ENCODE measurements at regions not wholly inside any gene's neighbourhood (a gene's known extent, or its start where the extent isn't known, plus 50 kb on each side); places are given as distances from the start of the nearest gene placed in this dataset.

DNA sequence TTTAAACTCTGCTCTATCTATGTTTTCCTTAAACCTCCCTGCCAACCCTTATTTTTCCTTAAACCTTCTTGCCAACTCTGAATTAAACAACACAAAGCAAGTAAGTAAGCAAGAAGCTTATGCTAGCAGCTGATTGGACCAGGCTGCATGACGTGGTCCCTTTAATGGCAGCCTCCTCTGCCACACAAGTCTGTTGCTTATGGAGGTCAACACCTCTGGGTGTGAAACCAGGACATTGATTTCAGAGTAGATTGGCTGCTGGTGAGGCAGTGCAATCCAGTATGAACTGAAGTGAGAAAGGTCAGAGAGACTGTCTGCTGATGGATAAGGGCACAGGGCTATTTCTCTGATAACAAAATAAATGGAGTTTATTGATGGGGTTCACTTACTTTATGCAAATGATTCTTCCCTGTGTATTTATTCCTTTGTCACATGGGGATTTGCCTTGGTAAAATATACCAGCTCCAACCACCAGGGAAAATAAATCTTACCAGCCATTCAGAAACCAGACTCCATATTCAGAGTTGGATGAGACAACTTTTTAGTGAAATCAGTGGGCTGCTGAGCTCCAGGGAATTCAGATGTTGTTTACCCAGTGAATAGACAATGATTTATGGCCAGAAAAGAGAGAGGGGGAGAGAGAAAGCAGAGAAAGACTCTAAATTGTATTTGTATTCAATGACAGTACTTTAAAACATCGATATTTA, 112.2 kb upstream of the NCKAP5 start:
- H3K27ac Mint-ChIP-seq = no peak overlapping the region
- H3K36me3 Mint-ChIP-seq = no peaks in the 10 kb centered on the region
- no peak for ATAC-seq

DNA sequence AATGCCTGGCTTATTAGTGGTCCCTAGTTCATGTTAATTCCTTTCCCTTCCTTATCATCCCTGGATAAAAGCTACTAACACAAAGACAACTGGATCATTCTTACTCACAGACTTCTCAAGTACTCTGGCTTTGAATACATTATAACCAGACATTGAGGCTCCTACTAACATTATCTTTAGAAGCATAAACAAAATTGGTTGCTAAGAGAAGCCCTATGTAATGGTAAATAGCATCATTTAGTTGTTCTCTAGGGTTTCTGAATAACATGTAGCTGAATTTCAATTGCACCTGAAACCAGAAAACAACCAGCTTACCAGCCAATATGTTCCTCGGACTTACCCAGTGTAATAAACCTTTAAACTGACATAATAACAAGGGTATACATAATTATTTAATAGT, 114.1 kb upstream of the NCKAP5 start:
- no peak for ATAC-seq
- Mint-ChIP-seq H3K9me3 (no peaks in the 10 kb centered on the region), H3K36me3 (no peaks in the 10 kb centered on the region), H3K4me1 (no peaks in the 10 kb centered on the region), H3K27ac (no peak overlapping the region), H3K27me3 (no peaks in the 10 kb centered on the region), H3K4me3 (no peak overlapping the region)

More for the DNA sequence above, 112.2 kb upstream of the NCKAP5 start:
- H3K4me3 Mint-ChIP-seq = no peak overlapping the region
- no peaks in the 10 kb centered on the region for H3K27me3 Mint-ChIP-seq
- H3K9me3 Mint-ChIP-seq = no peaks in the 10 kb centered on the region
- H3K4me1 Mint-ChIP-seq = no peaks in the 10 kb centered on the region

DNA sequence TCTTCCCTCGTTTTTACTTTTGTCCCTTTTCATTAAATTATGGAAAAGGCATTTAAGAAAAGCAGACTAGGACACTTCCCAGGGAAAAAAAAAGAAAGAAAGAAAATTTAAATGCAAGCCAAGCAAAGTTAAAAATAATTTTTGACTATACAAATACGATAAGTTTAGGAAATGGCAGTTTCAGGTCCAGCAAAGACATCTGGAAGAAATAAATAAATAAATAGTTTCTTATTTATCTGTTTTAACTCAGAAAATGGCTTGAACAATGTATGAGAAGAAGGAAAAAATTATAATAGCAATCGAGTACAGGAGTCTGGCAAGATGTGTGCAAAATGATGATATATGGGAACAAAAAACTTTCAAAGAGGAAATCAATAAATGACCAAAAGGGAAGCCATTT, 114.6 kb upstream of the NCKAP5 start:
- no peak overlapping the region for H3K4me3 Mint-ChIP-seq
- H3K9me3 Mint-ChIP-seq = no peaks in the 10 kb centered on the region
- no peaks in the 10 kb centered on the region for H3K4me1 Mint-ChIP-seq
- no peak for ATAC-seq
- H3K27me3 Mint-ChIP-seq = no peaks in the 10 kb centered on the region
- no peaks in the 10 kb centered on the region for H3K36me3 Mint-ChIP-seq
- no peak overlapping the region for H3K27ac Mint-ChIP-seq

DNA sequence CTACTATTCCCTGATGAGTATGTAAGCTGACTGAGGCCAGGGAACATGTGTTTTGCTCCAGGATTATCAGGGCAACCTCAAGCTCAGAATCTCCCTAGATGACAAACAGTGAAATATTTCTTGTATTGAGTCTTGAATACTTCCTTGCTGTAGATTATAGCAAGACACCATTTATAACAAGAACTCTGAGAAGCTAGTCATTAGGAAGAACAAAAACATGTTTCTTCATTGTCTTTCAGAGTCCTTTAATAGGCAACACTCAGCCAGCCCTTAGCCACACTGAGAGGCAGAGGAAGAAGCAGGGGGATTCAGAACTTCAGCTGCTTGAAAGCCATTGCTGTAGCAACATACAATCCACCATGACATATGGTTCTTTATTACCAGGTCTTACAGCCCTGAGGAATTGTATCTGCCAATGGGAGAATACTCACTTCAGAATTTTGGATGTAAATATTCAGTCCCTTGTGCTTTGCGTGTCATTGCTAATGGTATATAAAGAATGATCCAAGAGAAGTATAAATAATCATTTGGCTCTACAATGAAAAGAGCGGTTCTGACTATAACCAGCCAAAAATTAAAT, 117.5 kb upstream of the NCKAP5 start:
- Mint-ChIP-seq H3K9me3 (no peaks in the 10 kb centered on the region), H3K36me3 (no peaks in the 10 kb centered on the region), H3K4me1 (no peaks in the 10 kb centered on the region), H3K27ac (no peak overlapping the region), H3K4me3 (no peak overlapping the region), H3K27me3 (no peaks in the 10 kb centered on the region)
- ATAC-seq = no peak

DNA sequence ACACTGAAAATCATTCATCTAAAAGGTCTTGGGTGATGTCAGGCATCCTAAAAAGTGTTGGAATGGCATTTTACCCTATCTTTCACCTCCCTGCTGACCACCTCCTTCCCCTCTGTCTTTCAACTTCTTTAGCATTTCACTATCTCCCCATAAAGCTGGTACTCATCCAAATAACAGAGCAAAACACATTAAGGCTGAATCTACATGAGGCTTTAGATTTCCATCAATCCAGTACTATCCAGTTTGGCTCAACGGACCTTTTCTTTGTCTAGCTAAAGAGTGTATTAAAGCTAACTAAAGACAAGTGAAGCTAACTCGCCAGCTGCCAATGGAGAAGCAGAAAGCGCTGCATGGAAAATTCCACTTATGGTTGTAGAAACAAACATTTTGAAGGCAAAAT, 122.5 kb upstream of the NCKAP5 start:
- Mint-ChIP-seq H3K36me3 (no peaks in the 10 kb centered on the region), H3K27me3 (no peaks in the 10 kb centered on the region), H3K4me3 (no peak overlapping the region), H3K27ac (no peak overlapping the region), H3K9me3 (peaks cover 4% of the 10 kb centered on the region), H3K4me1 (no peaks in the 10 kb centered on the region)
- no peak for ATAC-seq

DNA sequence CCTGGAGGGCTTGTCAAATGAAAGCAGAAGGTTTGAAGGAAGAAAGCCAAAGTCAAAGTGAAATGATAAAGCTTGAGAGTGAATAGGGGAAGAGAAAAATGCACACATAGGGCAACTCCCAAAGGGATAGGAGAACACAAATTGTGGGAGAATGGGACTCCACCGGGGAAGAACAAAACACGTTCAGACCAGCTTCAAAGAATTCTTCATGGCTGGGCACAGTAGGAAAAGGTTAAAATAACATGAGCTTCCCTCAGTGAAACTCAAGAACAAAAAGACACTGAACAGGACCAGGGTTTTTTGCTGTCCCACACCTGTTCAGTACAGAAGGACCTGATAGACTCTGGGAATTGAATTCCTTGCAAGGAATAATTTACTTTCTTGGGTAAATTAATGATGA, 123.1 kb upstream of the NCKAP5 start:
- H3K4me3 Mint-ChIP-seq = no peak overlapping the region
- no peaks in the 10 kb centered on the region for H3K36me3 Mint-ChIP-seq
- H3K27ac Mint-ChIP-seq = no peak overlapping the region
- H3K9me3 Mint-ChIP-seq = peaks cover 4% of the 10 kb centered on the region
- ATAC-seq = no peak
- no peaks in the 10 kb centered on the region for H3K4me1 Mint-ChIP-seq
- H3K27me3 Mint-ChIP-seq = no peaks in the 10 kb centered on the region

DNA sequence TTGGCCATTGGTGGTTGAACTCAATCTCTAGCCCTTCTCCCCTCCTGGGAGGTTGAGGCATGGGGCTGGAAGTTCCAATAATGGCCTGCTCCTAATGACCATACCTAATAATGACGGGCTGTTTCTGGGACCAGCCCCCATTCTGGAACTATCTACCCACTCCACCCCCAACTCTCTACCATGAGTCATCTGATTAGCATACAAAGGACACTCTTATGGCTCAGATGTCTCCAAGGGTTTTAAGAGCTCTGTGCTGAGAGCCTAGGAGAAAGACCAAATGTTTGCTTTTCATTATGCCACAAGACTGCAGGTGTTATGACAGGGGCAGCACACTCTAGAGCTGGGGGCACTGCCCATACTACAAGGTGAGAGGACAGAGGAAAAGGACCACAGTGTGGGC, 137.0 kb upstream of the NCKAP5 start:
- Mint-ChIP-seq H3K4me3 (no peak overlapping the region), H3K4me1 (no peaks in the 10 kb centered on the region), H3K36me3 (no peaks in the 10 kb centered on the region), H3K27me3 (no peaks in the 10 kb centered on the region), H3K9me3 (peaks cover 6% of the 10 kb centered on the region), H3K27ac (no peak overlapping the region)
- no peak for ATAC-seq

DNA sequence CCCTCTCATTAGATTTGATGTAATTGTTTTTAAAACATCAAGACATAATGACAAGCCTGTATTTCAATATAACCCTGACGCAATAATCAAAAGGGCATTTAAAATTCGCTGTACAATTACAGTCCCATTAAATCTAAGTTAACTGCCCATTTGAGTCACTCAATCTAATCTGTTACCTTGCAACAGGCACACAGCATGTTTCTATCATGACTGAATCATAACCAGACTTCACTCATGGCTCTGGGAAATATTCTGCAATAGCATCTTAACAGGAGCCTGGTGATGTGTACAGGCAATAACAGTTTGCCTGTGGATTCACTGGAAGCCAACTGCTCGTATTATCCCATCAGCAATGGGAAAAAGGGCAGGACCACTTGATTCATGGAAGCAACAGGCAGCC, 142.3 kb upstream of the NCKAP5 start:
- H3K27me3 Mint-ChIP-seq = no peaks in the 10 kb centered on the region
- H3K27ac Mint-ChIP-seq = no peak overlapping the region
- H3K9me3 Mint-ChIP-seq = peaks cover 6% of the 10 kb centered on the region
- H3K4me1 Mint-ChIP-seq = no peaks in the 10 kb centered on the region
- H3K4me3 Mint-ChIP-seq = no peak overlapping the region
- no peak for ATAC-seq
- H3K36me3 Mint-ChIP-seq = no peaks in the 10 kb centered on the region

DNA sequence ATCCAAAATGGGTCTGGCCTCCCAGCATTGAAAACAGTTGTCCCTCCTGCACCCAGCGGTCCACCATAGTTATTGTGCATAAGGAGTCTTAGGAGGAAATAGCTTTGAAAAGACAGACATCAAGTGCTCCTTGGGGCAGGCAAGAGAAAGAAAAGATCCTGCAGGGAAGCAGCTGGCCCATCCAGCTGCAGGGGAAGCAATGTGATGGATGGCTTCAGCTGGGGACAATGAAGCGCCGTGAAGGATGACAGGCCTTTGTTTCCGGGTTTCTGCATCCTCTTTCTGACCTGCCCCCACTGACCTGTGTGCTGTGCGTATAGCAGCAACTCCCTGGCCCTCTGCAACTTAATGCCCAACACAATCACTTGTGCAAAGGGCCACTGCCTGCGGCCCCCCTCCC, 142.9 kb upstream of the NCKAP5 start:
- H3K9me3 Mint-ChIP-seq = peaks cover 6% of the 10 kb centered on the region
- H3K27ac Mint-ChIP-seq = no peak overlapping the region
- H3K4me1 Mint-ChIP-seq = no peaks in the 10 kb centered on the region
- no peaks in the 10 kb centered on the region for H3K27me3 Mint-ChIP-seq
- ATAC-seq = no peak
- no peaks in the 10 kb centered on the region for H3K36me3 Mint-ChIP-seq
- H3K4me3 Mint-ChIP-seq = no peak overlapping the region

DNA sequence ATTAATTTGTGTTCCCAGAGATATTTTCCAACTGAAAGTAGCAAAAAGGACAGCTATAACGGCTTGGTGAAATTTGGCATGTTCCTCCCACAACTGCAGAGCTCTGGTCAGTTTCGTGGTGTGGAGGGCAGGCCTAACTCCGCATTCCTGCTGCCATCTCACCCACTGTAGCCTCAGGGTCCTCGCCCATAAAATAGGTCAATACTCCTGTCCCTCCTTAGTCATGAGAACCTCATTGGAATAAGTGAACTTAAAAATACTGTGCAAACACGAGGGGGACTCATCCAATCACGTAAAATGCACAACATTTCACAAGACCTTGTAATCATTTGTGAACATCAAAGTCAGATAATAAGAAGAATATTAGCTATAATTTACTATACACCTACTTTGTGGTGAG, 143.5 kb upstream of the NCKAP5 start:
- ATAC-seq = no peak
- Mint-ChIP-seq H3K27me3 (no peaks in the 10 kb centered on the region), H3K4me1 (no peaks in the 10 kb centered on the region), H3K27ac (no peak overlapping the region), H3K4me3 (no peak overlapping the region), H3K9me3 (peaks cover 6% of the 10 kb centered on the region), H3K36me3 (no peaks in the 10 kb centered on the region)

DNA sequence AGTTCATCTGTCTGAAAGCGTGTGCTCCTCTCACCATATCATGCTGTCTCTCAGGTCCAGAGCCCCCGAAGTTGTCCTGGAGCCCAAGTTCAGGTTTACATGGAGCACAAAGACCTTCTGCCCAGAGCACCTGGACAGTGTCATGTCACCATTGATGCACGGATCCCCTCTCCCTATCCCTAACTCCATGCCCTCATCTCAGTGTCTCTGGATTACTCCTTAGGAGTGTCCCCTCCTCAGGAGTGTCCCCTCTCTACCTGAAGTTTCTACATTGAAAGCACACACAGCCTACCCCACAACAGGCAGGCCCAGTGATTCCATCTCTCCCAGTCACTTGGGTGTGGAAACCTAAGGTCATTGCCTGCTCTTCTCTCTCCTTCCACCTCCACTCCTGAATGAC, 144.1 kb upstream of the NCKAP5 start:
- Mint-ChIP-seq H3K9me3 (peaks cover 6% of the 10 kb centered on the region), H3K4me3 (no peak overlapping the region), H3K27me3 (no peaks in the 10 kb centered on the region), H3K27ac (no peak overlapping the region), H3K36me3 (no peaks in the 10 kb centered on the region), H3K4me1 (no peaks in the 10 kb centered on the region)
- ATAC-seq = no peak

DNA sequence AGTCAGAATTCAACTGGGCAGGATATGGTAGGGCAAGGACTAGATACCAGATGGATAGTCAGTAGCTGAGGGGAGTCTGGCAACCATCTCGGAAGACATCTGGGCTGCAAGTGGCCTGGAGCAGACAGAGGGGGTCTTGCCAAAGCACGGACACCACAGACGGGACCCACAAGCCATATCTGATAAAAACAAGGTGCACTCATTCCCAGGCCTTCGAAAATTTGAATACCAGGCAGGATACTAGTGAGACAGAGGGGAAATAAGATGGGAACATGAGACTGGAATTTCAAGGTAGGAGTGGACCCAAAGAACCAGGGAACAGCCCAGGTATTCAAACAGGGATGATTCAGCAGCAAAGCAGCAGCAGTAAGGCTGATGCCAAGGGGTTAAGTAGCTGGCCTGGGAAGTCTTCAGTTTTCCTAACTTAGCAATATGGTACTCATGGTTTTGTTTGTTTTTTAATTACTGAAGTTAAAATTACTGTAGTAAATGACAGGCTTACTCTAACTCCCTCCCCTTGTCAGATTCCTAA, 144.9 kb upstream of the NCKAP5 start:
- no peak for ATAC-seq
- no peak overlapping the region for H3K27ac Mint-ChIP-seq
- H3K36me3 Mint-ChIP-seq = no peaks in the 10 kb centered on the region
- peaks cover 6% of the 10 kb centered on the region for H3K9me3 Mint-ChIP-seq
- H3K4me1 Mint-ChIP-seq = no peaks in the 10 kb centered on the region
- no peaks in the 10 kb centered on the region for H3K27me3 Mint-ChIP-seq
- no peak overlapping the region for H3K4me3 Mint-ChIP-seq

DNA sequence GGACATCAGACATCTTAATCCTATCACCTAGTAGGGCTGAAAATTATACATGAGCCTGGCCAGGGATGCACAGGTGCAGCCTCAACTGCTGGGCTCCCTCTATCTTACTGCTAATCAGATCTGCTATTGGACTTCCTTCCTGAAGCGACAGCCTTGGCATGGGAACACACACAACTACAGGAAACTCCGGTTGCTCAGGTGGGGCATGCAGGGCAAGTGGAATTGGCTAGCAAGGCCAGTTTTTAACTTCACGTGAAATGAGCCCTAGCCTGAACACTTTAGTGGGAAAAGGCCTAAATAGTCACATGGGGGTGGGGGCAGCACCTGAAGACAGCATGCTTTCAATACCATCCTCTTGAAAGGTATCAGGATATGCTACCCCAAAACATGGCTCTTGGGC, 147.9 kb upstream of the NCKAP5 start:
- no peaks in the 10 kb centered on the region for H3K27me3 Mint-ChIP-seq
- no peak overlapping the region for H3K27ac Mint-ChIP-seq
- no peaks in the 10 kb centered on the region for H3K36me3 Mint-ChIP-seq
- no peaks in the 10 kb centered on the region for H3K4me1 Mint-ChIP-seq
- H3K9me3 Mint-ChIP-seq = no peaks in the 10 kb centered on the region
- no peak overlapping the region for H3K4me3 Mint-ChIP-seq
- ATAC-seq = no peak

DNA sequence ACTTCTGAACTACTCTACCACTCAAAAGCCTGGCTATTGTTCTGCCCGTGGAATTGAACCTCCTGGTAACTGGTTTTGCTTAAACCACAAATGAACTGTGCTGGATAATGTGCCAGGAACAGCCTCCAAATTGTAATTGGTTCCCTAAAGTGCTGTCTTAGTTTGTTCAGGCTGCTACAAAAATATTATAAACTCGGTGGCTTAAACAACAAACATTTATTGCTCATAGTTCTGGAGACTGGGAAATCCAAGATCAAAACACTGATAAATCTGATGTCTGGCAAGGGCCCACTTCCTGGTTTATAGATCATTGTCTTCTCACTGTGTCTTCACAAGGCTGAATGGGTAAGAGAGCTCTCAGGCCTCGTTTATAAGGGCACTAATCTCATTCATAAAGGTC, 149.2 kb upstream of the NCKAP5 start:
- H3K27ac Mint-ChIP-seq = no peak overlapping the region
- H3K4me1 Mint-ChIP-seq = no peaks in the 10 kb centered on the region
- ATAC-seq = no peak
- H3K36me3 Mint-ChIP-seq = no peaks in the 10 kb centered on the region
- no peaks in the 10 kb centered on the region for H3K9me3 Mint-ChIP-seq
- H3K4me3 Mint-ChIP-seq = no peak overlapping the region
- H3K27me3 Mint-ChIP-seq = no peaks in the 10 kb centered on the region

DNA sequence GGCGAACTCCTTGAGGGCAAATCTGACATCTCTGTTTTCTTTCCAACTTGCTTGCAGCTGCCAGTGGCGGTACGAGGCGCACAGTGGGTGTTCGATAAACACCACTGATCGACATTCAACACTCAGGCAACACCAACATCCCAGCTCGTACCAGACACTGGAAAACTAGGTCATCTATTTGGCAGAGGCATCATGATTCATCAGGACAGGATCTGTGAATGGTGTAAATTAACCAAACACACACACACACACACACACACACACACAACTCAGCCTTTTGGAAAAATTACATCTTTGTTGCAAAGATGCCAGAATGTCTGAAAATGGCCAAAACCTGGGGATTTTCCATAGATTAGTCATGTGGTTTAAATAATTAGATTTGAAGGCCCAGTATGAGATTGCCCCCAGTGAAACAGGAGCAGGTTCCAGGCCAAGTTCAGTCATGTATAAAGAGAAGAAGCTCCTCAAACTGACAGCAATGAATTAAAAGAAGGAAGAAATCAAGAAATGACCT, 150.5 kb upstream of the NCKAP5 start:
- Mint-ChIP-seq H3K4me3 (no peak overlapping the region), H3K4me1 (no peaks in the 10 kb centered on the region), H3K9me3 (no peaks in the 10 kb centered on the region), H3K36me3 (no peaks in the 10 kb centered on the region), H3K27me3 (no peaks in the 10 kb centered on the region), H3K27ac (no peak overlapping the region)
- ATAC-seq = no peak

DNA sequence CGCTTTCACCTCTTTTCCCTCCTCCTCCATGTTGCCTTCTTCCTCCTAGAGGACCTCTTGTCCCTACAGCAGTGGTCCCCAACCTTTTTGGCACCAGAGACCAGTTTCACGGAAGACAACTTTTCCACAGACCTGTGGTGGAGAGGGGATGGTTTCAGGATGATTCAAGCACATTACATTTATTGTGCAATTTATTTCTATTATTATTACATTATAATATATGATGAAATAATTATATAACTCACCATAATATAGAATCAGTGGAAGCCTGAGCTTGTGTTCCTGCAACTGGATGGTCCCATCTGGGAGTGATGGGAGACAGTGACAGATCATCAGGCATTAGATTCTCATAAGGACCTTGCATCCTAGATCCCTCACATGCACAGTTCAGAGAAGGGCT, 152.2 kb upstream of the NCKAP5 start:
- Mint-ChIP-seq H3K4me3 (no peak overlapping the region), H3K4me1 (no peaks in the 10 kb centered on the region), H3K27me3 (no peaks in the 10 kb centered on the region), H3K36me3 (no peaks in the 10 kb centered on the region), H3K9me3 (no peaks in the 10 kb centered on the region), H3K27ac (no peak overlapping the region)
- ATAC-seq = no peak

All from stimulated activated memory B cell treated with anti-CD40 and anti-IgM and Interleukin-4, amounts not matched to agents 10 μg/mL and 1 μg/mL and 100 μg/mL, for 72 hours (primary cell).